Trophoblast cell (in vitro differentiated cells and primary cell): ENCODE measurements at regions not wholly inside any gene's neighbourhood (a gene's known extent, or its start where the extent isn't known, plus 50 kb on each side); places are given as distances from the start of the nearest gene placed in this dataset.
A peak's percentile ranks its signal among the peaks of the same experiment; 100 is the strongest.

Source experiments
- DNase-seq, 2 donors: peaks; one replicate each; pipeline ENCODE4 v3.0.0-alpha.2; 2016
- H2AFZ ChIP-seq: 2 replicates; pipeline ENCODE4 v1.6.1; 2013; ENCODE audit warnings: low read length, moderate library complexity, mild to moderate bottlenecking; ENCODE audit not compliant: insufficient read depth, poor library complexity
- H2AK5ac ChIP-seq: 2 replicates; pipeline ENCODE4 v1.6.1; 2013; ENCODE audit warnings: mild to moderate bottlenecking, low read length
- H2BK120ac ChIP-seq: 2 replicates; pipeline ENCODE4 v1.6.1; 2013; ENCODE audit warnings: low read length, mild to moderate bottlenecking, moderate library complexity; ENCODE audit not compliant: insufficient read depth, poor library complexity
- H2BK12ac ChIP-seq: 2 replicates; pipeline ENCODE4 v1.6.1; 2013; ENCODE audit warnings: mild to moderate bottlenecking, low read length, moderate library complexity
- H2BK5ac ChIP-seq: 2 replicates; pipeline ENCODE4 v1.6.1; 2013; ENCODE audit warnings: low read length, low read depth, moderate library complexity, mild to moderate bottlenecking; ENCODE audit not compliant: poor library complexity
- H3K14ac ChIP-seq: 2 replicates; pipeline ENCODE4 v1.6.1; 2013; ENCODE audit warnings: mild to moderate bottlenecking, low read length
- H3K18ac ChIP-seq: 2 replicates; pipeline ENCODE4 v1.6.1; 2013; ENCODE audit warnings: mild to moderate bottlenecking, low read length
- H3K23ac ChIP-seq: 2 replicates; pipeline ENCODE4 v1.6.1; 2013; ENCODE audit warnings: low read length
- H3K27ac ChIP-seq: 2 replicates; pipeline ENCODE4 v1.5.1; 2013; ENCODE audit warnings: low read depth, mild to moderate bottlenecking, inconsistent platforms, low read length, moderate library complexity
- H3K27me3 ChIP-seq: 2 replicates; pipeline ENCODE4 v1.6.1; 2013; ENCODE audit warnings: inconsistent platforms, mild to moderate bottlenecking, low read length, moderate library complexity; ENCODE audit not compliant: insufficient read depth
- H3K36me3 ChIP-seq, 2 experiments: 1 replicate in 1 of 2; 2 replicates in 1 of 2; pipeline ENCODE4 v1.6.1; 2013; ENCODE audit warnings: low read length in 2 of 2, mild to moderate bottlenecking in 2 of 2, moderate library complexity in 1 of 2; ENCODE audit not compliant: insufficient read depth in 2 of 2, control insufficient read depth in 1 of 2
- H3K4ac ChIP-seq: 2 replicates; pipeline ENCODE4 v1.6.1; 2013; ENCODE audit warnings: low read depth, mild to moderate bottlenecking, low read length, moderate library complexity
- H3K4me1 ChIP-seq, 2 experiments: 1 replicate in 1 of 2; 2 replicates in 1 of 2; pipeline ENCODE4 v1.6.1; 2013; ENCODE audit warnings: low read length in 2 of 2, mild to moderate bottlenecking in 2 of 2, moderate library complexity in 1 of 2; ENCODE audit not compliant: insufficient read depth in 2 of 2, control insufficient read depth in 1 of 2
- H3K4me2 ChIP-seq: 2 replicates; pipeline ENCODE4 v1.6.1; 2013; ENCODE audit warnings: inconsistent platforms, mild to moderate bottlenecking, low read length, moderate library complexity
- H3K4me3 ChIP-seq: 2 replicates; pipeline ENCODE4 v1.5.1; 2013; ENCODE audit warnings: mild to moderate bottlenecking, low read depth, low read length, inconsistent platforms
- H3K79me1 ChIP-seq: one replicate; pipeline ENCODE4 v1.6.1; 2013; ENCODE audit warnings: low read length
- H3K79me2 ChIP-seq: 2 replicates; pipeline ENCODE4 v1.6.1; 2013; ENCODE audit warnings: low read length, mild to moderate bottlenecking; ENCODE audit not compliant: control insufficient read depth, insufficient read depth, poor library complexity
- H3K9ac ChIP-seq: 2 replicates; pipeline ENCODE4 v1.6.1; 2013; ENCODE audit warnings: mild to moderate bottlenecking, low read length
- H3K9me3 ChIP-seq: 2 replicates; pipeline ENCODE4 v1.6.1; 2013; ENCODE audit warnings: low read depth, mild to moderate bottlenecking, control low read depth, inconsistent platforms, low read length; ENCODE audit not compliant: insufficient read depth
- H4K12ac ChIP-seq: 2 replicates; pipeline ENCODE4 v1.6.1; 2013; ENCODE audit warnings: low read depth, mild to moderate bottlenecking, low read length, moderate library complexity
- H4K8ac ChIP-seq: 2 replicates; pipeline ENCODE4 v1.6.1; 2013; ENCODE audit warnings: low read depth, mild to moderate bottlenecking, low read length, moderate library complexity
- H4K91ac ChIP-seq: one replicate; pipeline ENCODE4 v1.6.1; 2013; ENCODE audit warnings: low read depth, mild to moderate bottlenecking, low read length, moderate library complexity
- WGBS: extraction: QIAGEN DNeasy Blood & Tissue Kit; methylation state at CpG from one replicate; pipeline ENCODE4 v1.1.7; 2013; ENCODE audit warnings: missing lambda C conversion rate; ENCODE audit not compliant: insufficient read length, insufficient coverage; ENCODE audit errors: extremely low coverage; 5-methylcytosine and 5-hydroxymethylcytosine counted together

DNA sequence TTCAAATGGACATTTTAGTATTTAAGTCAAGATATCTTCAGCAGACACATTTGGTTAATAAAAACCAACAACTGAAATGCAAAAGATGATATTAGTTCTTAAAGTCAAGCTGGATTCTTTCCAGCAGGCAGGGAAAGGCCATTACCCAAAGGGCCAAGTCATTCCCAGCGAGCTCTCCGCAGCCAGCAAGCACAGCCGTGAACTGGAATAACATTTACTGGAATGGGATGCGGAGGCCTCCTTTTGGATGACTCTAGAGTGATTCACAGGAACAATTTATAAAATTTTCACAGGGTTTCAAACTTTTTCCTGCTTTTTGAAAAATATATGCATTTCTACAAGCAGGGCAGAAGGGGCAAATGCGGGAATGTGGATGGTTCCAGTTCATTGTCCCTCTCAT, 76.6 kb upstream of the DAB2 start:
- H2BK5ac ChIP-seq = no peak overlapping the region
- H3K79me1 ChIP-seq = peaks cover 3% of the 10 kb centered on the region
- no peak overlapping the region for H3K27ac ChIP-seq
- H3K18ac ChIP-seq = no peak overlapping the region
- H3K4ac ChIP-seq = no peak overlapping the region
- no peak overlapping the region for H3K4me2 ChIP-seq
- no peak overlapping the region for H4K12ac ChIP-seq
- no peak overlapping the region for H3K23ac ChIP-seq
- peaks cover 2% of the 10 kb centered on the region for H3K9me3 ChIP-seq
- no peak overlapping the region for H3K4me3 ChIP-seq
- no peaks in the 10 kb centered on the region for H3K36me3 ChIP-seq
- no peaks in the 10 kb centered on the region for H3K79me2 ChIP-seq
- H3K27me3 ChIP-seq = no peaks in the 10 kb centered on the region
- no peak overlapping the region for H4K91ac ChIP-seq
- H2AK5ac ChIP-seq = no peak overlapping the region
- no peaks in the 10 kb centered on the region for H3K4me1 ChIP-seq
- no peak overlapping the region for H2BK12ac ChIP-seq
- no peak overlapping the region for H4K8ac ChIP-seq
- no peak overlapping the region for H2BK120ac ChIP-seq
- WGBS = no CpG with 5 or more reads among the region's 5 CpGs
- peak; percentile 27 to 41 for DNase-seq
- no peak overlapping the region for H3K14ac ChIP-seq
- no peak overlapping the region for H2AFZ ChIP-seq
- no peak overlapping the region for H3K9ac ChIP-seq

DNA sequence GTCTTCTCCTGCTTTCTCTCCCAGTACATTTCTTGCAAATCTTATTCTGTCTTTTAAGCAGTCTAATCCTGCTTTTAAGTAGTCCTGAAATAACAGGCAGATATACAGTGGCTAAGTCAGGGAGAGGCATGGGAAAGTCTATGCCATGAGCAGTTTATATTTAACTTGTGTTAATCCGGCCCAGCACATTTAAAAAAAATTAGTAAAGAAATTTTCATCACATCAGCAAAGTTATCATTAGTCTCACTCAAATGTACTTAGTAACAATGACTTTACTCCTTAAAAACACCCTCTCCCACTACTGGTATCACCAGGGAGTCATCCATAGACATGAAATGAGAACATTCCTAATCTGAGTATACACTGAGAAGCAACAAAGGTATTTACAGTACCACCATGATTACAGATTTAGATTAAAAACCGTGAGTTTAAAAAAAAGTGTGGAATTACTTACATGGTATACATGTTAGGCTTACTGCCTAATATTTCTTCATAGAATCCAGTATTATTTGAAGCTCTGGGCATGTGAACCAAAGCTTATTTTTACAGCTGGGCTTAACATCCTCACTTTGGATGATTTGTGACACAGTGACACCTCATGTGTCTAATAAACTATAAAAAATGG, 75.9 kb upstream of the DAB2 start:
- Histone ChIP-seq H3K18ac (no peak overlapping the region), H3K36me3 (no peaks in the 10 kb centered on the region), H3K79me2 (no peaks in the 10 kb centered on the region), H3K9me3 (no peaks in the 10 kb centered on the region), H4K91ac (no peak overlapping the region), H4K8ac (no peak overlapping the region), H3K27ac (no peak overlapping the region), H2BK120ac (no peak overlapping the region), H4K12ac (no peak overlapping the region), H3K27me3 (no peaks in the 10 kb centered on the region), H3K4ac (no peak overlapping the region), H2BK12ac (no peak overlapping the region), H3K4me1 (no peaks in the 10 kb centered on the region), H3K14ac (no peak overlapping the region), H2AK5ac (no peak overlapping the region), H3K9ac (no peak overlapping the region), H3K23ac (no peak overlapping the region), H3K4me3 (no peak overlapping the region), H3K4me2 (no peak overlapping the region), H2BK5ac (no peak overlapping the region), H2AFZ (no peak overlapping the region), H3K79me1 (peaks cover 3% of the 10 kb centered on the region)
- peak in 1 of 2 donors; percentile 53 for DNase-seq
- no CpG with 5 or more reads among the region's 2 CpGs for WGBS

DNA sequence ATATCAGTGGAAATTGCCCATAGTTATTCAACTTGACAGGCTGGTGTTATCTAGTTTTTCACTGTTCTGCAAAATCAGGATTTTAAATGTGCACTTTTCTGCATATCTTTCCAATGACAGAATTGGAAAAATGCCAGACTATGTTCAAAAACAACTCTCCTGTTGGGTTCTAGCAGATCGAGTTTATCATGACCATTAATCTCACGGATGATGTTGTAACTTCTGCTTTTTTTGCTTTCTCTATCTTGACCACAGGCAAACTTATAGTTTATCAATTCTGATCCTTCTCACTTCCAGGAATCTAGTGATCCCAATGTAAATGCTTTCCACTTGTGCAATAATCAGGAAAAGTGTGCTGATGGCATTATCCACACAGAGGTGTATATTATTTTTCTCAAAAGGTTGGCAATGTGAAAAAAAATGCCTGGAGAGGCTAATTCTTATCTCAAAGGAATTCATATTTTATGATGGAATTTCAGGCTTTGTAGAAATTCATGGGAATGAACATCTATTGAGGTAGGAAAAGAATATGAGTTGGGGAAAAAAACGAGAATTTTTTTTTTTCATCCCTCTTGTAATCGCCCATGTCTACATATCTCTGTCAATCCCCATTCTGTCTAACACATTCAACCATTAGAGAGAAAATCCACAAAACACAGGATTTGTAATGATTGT, 73.6 kb upstream of the DAB2 start:
- Histone ChIP-seq H3K79me1 (peaks cover 3% of the 10 kb centered on the region), H3K23ac (no peak overlapping the region), H4K91ac (no peak overlapping the region), H2BK120ac (no peak overlapping the region), H2BK5ac (no peak overlapping the region), H4K8ac (no peak overlapping the region), H3K14ac (no peak overlapping the region), H2AFZ (no peak overlapping the region), H3K79me2 (no peaks in the 10 kb centered on the region), H2BK12ac (no peak overlapping the region), H3K27me3 (no peaks in the 10 kb centered on the region), H3K4ac (no peak overlapping the region), H3K4me2 (no peak overlapping the region), H3K9ac (no peak overlapping the region), H3K27ac (no peak overlapping the region), H2AK5ac (no peak overlapping the region), H3K4me1 (no peaks in the 10 kb centered on the region), H3K36me3 (no peaks in the 10 kb centered on the region), H3K9me3 (no peaks in the 10 kb centered on the region), H3K4me3 (no peak overlapping the region), H4K12ac (no peak overlapping the region), H3K18ac (no peak overlapping the region)
- WGBS = no CpG with 5 or more reads among the region's 4 CpGs
- DNase-seq = peak in 1 of 2 donors; percentile 70

DNA sequence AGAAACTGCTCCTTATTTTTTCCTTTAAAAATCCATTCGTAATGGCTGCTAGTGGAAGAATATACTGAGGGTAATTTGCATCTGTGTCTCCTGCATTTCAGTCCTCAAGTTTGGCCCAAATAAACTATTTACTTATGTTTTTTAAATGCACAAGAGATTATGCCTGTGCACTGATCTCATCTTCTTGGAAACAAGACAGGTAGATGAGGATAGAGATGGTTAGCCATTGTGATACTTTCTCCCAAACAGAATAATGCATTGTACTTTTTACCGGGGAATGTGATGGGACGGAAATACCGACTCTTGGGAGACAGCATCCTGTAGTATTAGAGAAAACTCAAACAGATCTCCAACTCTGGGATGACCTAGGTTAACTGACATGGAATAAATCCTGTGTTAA, 72.5 kb upstream of the DAB2 start:
- Histone ChIP-seq H3K4ac (no peak overlapping the region), H2AK5ac (no peak overlapping the region)

More for the DNA sequence above, 72.5 kb upstream of the DAB2 start:
- no peaks in the 10 kb centered on the region for H3K36me3 ChIP-seq
- H3K9ac ChIP-seq = no peak overlapping the region
- no peaks in the 10 kb centered on the region for H3K79me2 ChIP-seq
- H3K27ac ChIP-seq = no peak overlapping the region
- H3K14ac ChIP-seq = no peak overlapping the region
- no peak overlapping the region for H4K91ac ChIP-seq
- peaks cover 2% of the 10 kb centered on the region for H3K79me1 ChIP-seq
- H2BK5ac ChIP-seq = no peak overlapping the region
- no peaks in the 10 kb centered on the region for H3K9me3 ChIP-seq
- WGBS = no CpG with 5 or more reads among the region's 4 CpGs
- no peak overlapping the region for H3K4me3 ChIP-seq
- no peak overlapping the region for H2BK120ac ChIP-seq
- DNase-seq = no peak
- no peak overlapping the region for H2BK12ac ChIP-seq
- no peak overlapping the region for H3K23ac ChIP-seq
- H4K12ac ChIP-seq = no peak overlapping the region
- H3K4me2 ChIP-seq = no peak overlapping the region
- H3K4me1 ChIP-seq = no peaks in the 10 kb centered on the region
- no peak overlapping the region for H2AFZ ChIP-seq
- no peak overlapping the region for H4K8ac ChIP-seq
- H3K27me3 ChIP-seq = no peaks in the 10 kb centered on the region
- H3K18ac ChIP-seq = no peak overlapping the region
